HPDE6-E6E7 (cell line): ENCODE measurements at regions not wholly inside any gene's neighbourhood (a gene's known extent, or its start where the extent isn't known, plus 50 kb on each side); places are given as distances from the start of the nearest gene placed in this dataset.

Source experiments
- DNase-seq: peaks from one replicate; pipeline ENCODE4 v3.0.0; 2011; ENCODE audit warnings: missing footprints; ENCODE audit errors: extremely low spot score

DNA sequence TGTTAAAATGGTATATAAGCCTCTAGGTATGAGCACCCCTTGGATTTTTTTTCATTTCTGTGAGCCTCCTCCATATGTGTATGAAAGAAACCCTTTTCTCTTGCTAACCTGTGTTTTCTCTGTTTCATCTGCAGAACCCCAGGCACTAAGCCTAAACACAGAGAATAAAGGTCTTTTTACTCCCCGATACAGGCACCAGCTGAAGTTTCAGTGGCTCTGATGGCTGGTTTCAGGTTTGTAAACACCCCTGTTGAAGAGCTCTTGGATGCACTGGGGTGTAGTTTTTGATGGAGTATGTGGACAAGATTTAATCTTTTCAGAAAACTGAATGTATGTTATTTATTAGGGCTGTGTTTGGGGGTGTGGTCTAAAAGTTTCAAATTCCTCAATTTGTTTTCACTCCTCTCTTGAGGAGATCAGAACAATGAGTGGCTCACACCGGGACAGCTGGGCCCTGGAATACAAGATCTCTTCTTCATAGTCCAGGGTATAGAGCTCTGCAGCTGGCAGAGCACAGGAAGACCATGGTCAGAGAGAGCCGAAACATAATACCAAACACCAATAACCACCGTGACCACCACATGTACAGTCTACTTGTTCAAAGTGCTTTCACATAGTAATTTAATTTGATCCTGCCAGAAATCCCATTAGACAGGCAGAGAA is 50.2 kb upstream of the VTCN1 start:
- no peak for DNase-seq
